RPMI7951 (cell line): ENCODE measurements at regions not wholly inside any gene's neighbourhood (a gene's known extent, or its start where the extent isn't known, plus 50 kb on each side); places are given as distances from the start of the nearest gene placed in this dataset.
"Not testable (repeated sequence)": the region's sequence is repeated elsewhere in the genome, so short reads cannot be mapped to it uniquely, and the experiment has no call there.

ENCODE experiments used
- DNase-seq: peaks from one replicate; pipeline ENCODE4 v3.0.0-alpha.2; 2012; ENCODE audit warnings: low read depth

- DNase-seq, result no peak
Observed at GRCh38 chr19:56894626-56895025, 54.1 kb upstream of the PEG3 start.

- no peak for DNase-seq
Observed at GRCh38 chr19:56896095-56896494, 55.6 kb upstream of the PEG3 start.

- DNase-seq, result no peak
Observed at GRCh38 chr19:56899943-56900342, 59.4 kb upstream of the PEG3 start.

- peak; percentile 46 for DNase-seq
Observed at GRCh38 chr19:56900573-56901097, 60.1 kb upstream of the PEG3 start.

GRCh38 chr19:56905631-56906150 lies 65.2 kb upstream of the PEG3 start:
- DNase-seq, result no peak

GRCh38 chr19:56912401-56913112 lies 72.0 kb upstream of the PEG3 start:
- DNase-seq, result no peak

- not testable (repeated sequence) for DNase-seq
Observed at GRCh38 chr19:56913113-56913455, 72.6 kb upstream of the PEG3 start.

- DNase-seq, result no peak
Observed at GRCh38 chr19:56916528-56916927, 76.0 kb upstream of the PEG3 start.

- DNase-seq, result no peak
Observed at GRCh38 chr19:56917529-56917928, 77.0 kb upstream of the PEG3 start.

- DNase-seq, result peak; percentile 35
Observed at GRCh38 chr19:56917998-56918397, 77.5 kb upstream of the PEG3 start.

- no peak for DNase-seq
Observed at GRCh38 chr19:56918682-56919307, 78.3 kb upstream of the PEG3 start.

GRCh38 chr19:56919308-56919995 lies 78.9 kb upstream of the PEG3 start:
- DNase-seq, result no peak

- peak; percentile 54 for DNase-seq
Observed at GRCh38 chr19:56926094-56926493, 85.6 kb upstream of the PEG3 start.

- DNase-seq, result no peak
Observed at GRCh38 chr19:56927294-56927693, 86.8 kb upstream of the PEG3 start.

GRCh38 chr19:56927791-56928207 lies 87.3 kb upstream of the PEG3 start:
- peak; percentile 88 for DNase-seq

GRCh38 chr19:56930647-56931535 lies 90.4 kb upstream of the PEG3 start:
- DNase-seq, result no peak

GRCh38 chr19:56933014-56933705 lies 92.6 kb upstream of the PEG3 start:
- DNase-seq, result no peak

GRCh38 chr19:56934438-56935090 lies 94.0 kb upstream of the PEG3 start:
- DNase-seq, result no peak

GRCh38 chr19:56939951-56940350 lies 99.4 kb upstream of the PEG3 start:
- no peak for DNase-seq

GRCh38 chr19:56942756-56943155 lies 102.2 kb upstream of the PEG3 start:
- no peak for DNase-seq
